GM12891 (cell line): ENCODE measurements at regions not wholly inside any gene's neighbourhood (a gene's known extent, or its start where the extent isn't known, plus 50 kb on each side); places are given as distances from the start of the nearest gene placed in this dataset.

Source experiments
- DNase-seq: peaks from one replicate; pipeline ENCODE4 v3.0.0; 2011; ENCODE audit warnings: low spot score; ENCODE audit not compliant: insufficient read length
- FAIRE-seq: peaks from 2 replicates; lab custom pipeline; 2011; peaks lifted over from hg19 to GRCh38; lab: Jason Lieb, UNC
- PAX5 ChIP-seq: IDR thresholded peaks from 2 replicates; pipeline ENCODE4 v1.6.1; 2011; ENCODE audit warnings: low read length, moderate library complexity, mild to moderate bottlenecking; ENCODE audit not compliant: insufficient read depth, severe bottlenecking
- POLR2A ChIP-seq: IDR thresholded peaks from 2 replicates; pipeline ENCODE4 v1.6.1; 2011; ENCODE audit warnings: low read depth, low read length, control low read depth
- POLR2AphosphoS5 ChIP-seq: IDR thresholded peaks from 2 replicates; pipeline ENCODE4 v1.6.1; 2011; ENCODE audit warnings: low read depth, low read length, control low read depth
- POU2F2 ChIP-seq: IDR thresholded peaks from 2 replicates; pipeline ENCODE4 v1.6.1; 2011; ENCODE audit warnings: low read depth, mild to moderate bottlenecking, control low read depth, low read length, moderate library complexity
- SPI1 ChIP-seq: IDR thresholded peaks from 2 replicates; pipeline ENCODE4 v1.6.1; 2011; ENCODE audit warnings: low read depth, low read length, control low read depth
- TAF1 ChIP-seq: IDR thresholded peaks from 2 replicates; pipeline ENCODE4 v1.6.1; 2011; ENCODE audit warnings: low read depth, low read length, control low read depth

- FAIRE-seq (no peak), DNase-seq (no peak)
Measured at GRCh38 chr2:126748188-126748760, 92.3 kb downstream of the GYPC start.

GRCh38 chr2:126748929-126749518 is 93.1 kb downstream of the GYPC start:
- TF ChIP-seq POU2F2 (no peak), POLR2AphosphoS5 (no peak), POLR2A (no peak), PAX5 (no peak), SPI1 (no peak), TAF1 (no peak)
- no peak for DNase-seq
- no peak for FAIRE-seq

More at GRCh38 chr2:126748188-126748760, 92.3 kb downstream of the GYPC start:
- TF ChIP-seq POLR2A = no peak
- no peak for TF ChIP-seq POU2F2
- TF ChIP-seq PAX5 = no peak
- TF ChIP-seq TAF1 = no peak
- no peak for TF ChIP-seq SPI1
- no peak for TF ChIP-seq POLR2AphosphoS5

- TF ChIP-seq POLR2A = no peak
- TF ChIP-seq SPI1 = no peak
- no peak for TF ChIP-seq POLR2AphosphoS5
- no peak for TF ChIP-seq POU2F2
- no peak for TF ChIP-seq PAX5
- TF ChIP-seq TAF1 = no peak
- DNase-seq = no peak
- FAIRE-seq = no peak
Measured at GRCh38 chr2:126749537-126749936, 93.6 kb downstream of the GYPC start.

GRCh38 chr2:126750506-126750905 is 94.5 kb downstream of the GYPC start:
- no peak for FAIRE-seq
- TF ChIP-seq PAX5 = no peak
- TF ChIP-seq TAF1 = no peak
- no peak for TF ChIP-seq POU2F2
- TF ChIP-seq SPI1 = no peak
- no peak for TF ChIP-seq POLR2A
- TF ChIP-seq POLR2AphosphoS5 = no peak
- DNase-seq = no peak

- FAIRE-seq (no peak), DNase-seq (no peak)
- TF ChIP-seq POLR2A (no peak), POLR2AphosphoS5 (no peak), PAX5 (no peak), POU2F2 (no peak), TAF1 (no peak), SPI1 (no peak)
Measured at GRCh38 chr2:126751477-126751876, 95.5 kb downstream of the GYPC start.

GRCh38 chr2:126752876-126753275 is 96.9 kb downstream of the GYPC start:
- no peak for DNase-seq
- no peak for FAIRE-seq
- TF ChIP-seq POU2F2 = no peak
- TF ChIP-seq SPI1 = no peak
- TF ChIP-seq POLR2AphosphoS5 = no peak
- no peak for TF ChIP-seq TAF1
- no peak for TF ChIP-seq PAX5
- no peak for TF ChIP-seq POLR2A

- no peak for TF ChIP-seq POLR2A
- TF ChIP-seq POLR2AphosphoS5 = no peak
- TF ChIP-seq SPI1 = no peak
- FAIRE-seq (no peak), DNase-seq (no peak)
Measured at GRCh38 chr2:126753501-126754212, 97.7 kb downstream of the GYPC start.

GRCh38 chr2:126754240-126755004 is 98.5 kb downstream of the GYPC start:
- DNase-seq (no peak), FAIRE-seq (no peak)

GRCh38 chr2:126756125-126756524 is 100.2 kb downstream of the GYPC start:
- FAIRE-seq (no peak), DNase-seq (no peak)
- TF ChIP-seq SPI1 = no peak

More at GRCh38 chr2:126754240-126755004, 98.5 kb downstream of the GYPC start:
- TF ChIP-seq POU2F2 (no peak), POLR2AphosphoS5 (no peak), SPI1 (no peak), POLR2A (no peak), TAF1 (no peak), PAX5 (no peak)
